Activated B cell treated with CpG ODN at 0.5 μM for 24 hours (primary cell): ENCODE measurements at regions not wholly inside any gene's neighbourhood (a gene's known extent, or its start where the extent isn't known, plus 50 kb on each side); places are given as distances from the start of the nearest gene placed in this dataset.
"Not testable (repeated sequence)": the region's sequence is repeated elsewhere in the genome, so short reads cannot be mapped to it uniquely, and the experiment has no call there.

Experiments
- ATAC-seq: fragments of 200-7000 bp; cut with Tn5 transposase; one replicate; pipeline ENCODE4 v1.10.0; 2021; ENCODE audit warnings: low read depth, mild to moderate bottlenecking, moderate library complexity
- CTCF ChIA-PET: fragments of 350-600 bp; sonication (Branson Sonifier 250); formaldehyde crosslinking; loops from one replicate; lab custom pipeline; 2021; ENCODE audit warnings: antibody characterized with exemption; lab: Charles Lee
- POLR2A ChIA-PET: fragments of 350-600 bp; sonication (Branson Sonifier 250); formaldehyde crosslinking; loops from one replicate; lab custom pipeline; 2021; ENCODE audit warnings: antibody characterized with exemption; lab: Charles Lee
- DNase-seq: peaks from one replicate; pipeline ENCODE4 v3.0.0; 2022
- H3K27ac Mint-ChIP-seq: one replicate; pipeline ENCODE4 v1.8.0; 2020; ENCODE audit warnings: mixed read lengths
- H3K27me3 Mint-ChIP-seq: one replicate; pipeline ENCODE4 v1.8.0; 2021; ENCODE audit warnings: mixed read lengths
- H3K36me3 Mint-ChIP-seq: one replicate; pipeline ENCODE4 v1.8.0; 2021; ENCODE audit warnings: low read depth, mixed read lengths
- H3K4me1 Mint-ChIP-seq: one replicate; pipeline ENCODE4 v1.8.0; 2021; ENCODE audit warnings: mixed read lengths
- H3K4me3 Mint-ChIP-seq: one replicate; pipeline ENCODE4 v1.8.0; 2020; ENCODE audit warnings: mild to moderate bottlenecking, mixed read lengths
- H3K9me3 Mint-ChIP-seq: one replicate; pipeline ENCODE4 v1.8.0; 2020; ENCODE audit warnings: mixed read lengths
- CTCF ChIP-seq: fragments of 200-600 bp; IDR thresholded peaks from one replicate; pipeline ENCODE4 v1.8.0; 2022; ENCODE audit warnings: antibody characterized with exemption, mild to moderate bottlenecking
- intact Hi-C: fragments of 100-400 bp; cut with micrococcal nuclease; formaldehyde crosslinking; loops from one replicate; pipeline ENCODE4 v1.15.1; 2024

- ChIA-PET POLR2A (no interaction called here), CTCF (no interaction called here)
- ATAC-seq (no peak), DNase-seq (no peak)
- intact Hi-C loops, result no loop called here
- TF ChIP-seq CTCF, result no peak
- no peaks in the 10 kb centered on the region for H3K36me3 Mint-ChIP-seq
- no peaks in the 10 kb centered on the region for H3K9me3 Mint-ChIP-seq
- H3K4me1 Mint-ChIP-seq, result no peaks in the 10 kb centered on the region
- no peak overlapping the region for H3K4me3 Mint-ChIP-seq
- no peaks in the 10 kb centered on the region for H3K27me3 Mint-ChIP-seq
- H3K27ac Mint-ChIP-seq, result no peak overlapping the region
Observed at GRCh38 chr6:19603721-19604120, 233.4 kb upstream of the ID4 start.

GRCh38 chr6:19605624-19606023 lies 231.5 kb upstream of the ID4 start:
- intact Hi-C loops, result no loop called here
- H3K27me3 Mint-ChIP-seq, result no peaks in the 10 kb centered on the region
- no peak for ATAC-seq
- no peaks in the 10 kb centered on the region for H3K36me3 Mint-ChIP-seq
- POLR2A ChIA-PET, result no interaction called here
- no peak for DNase-seq
- no peak for TF ChIP-seq CTCF
- H3K4me3 Mint-ChIP-seq, result no peak overlapping the region
- CTCF ChIA-PET, result no interaction called here
- no peaks in the 10 kb centered on the region for H3K4me1 Mint-ChIP-seq
- H3K9me3 Mint-ChIP-seq, result no peaks in the 10 kb centered on the region
- H3K27ac Mint-ChIP-seq, result no peak overlapping the region

- H3K4me1 Mint-ChIP-seq, result no peaks in the 10 kb centered on the region
- no peak for DNase-seq
- H3K4me3 Mint-ChIP-seq, result no peak overlapping the region
- H3K36me3 Mint-ChIP-seq, result no peaks in the 10 kb centered on the region
- POLR2A ChIA-PET, result no interaction called here
- CTCF ChIA-PET, result no interaction called here
- no peaks in the 10 kb centered on the region for H3K27me3 Mint-ChIP-seq
- H3K27ac Mint-ChIP-seq, result no peak overlapping the region
- ATAC-seq, result no peak
- intact Hi-C loops, result no loop called here
- H3K9me3 Mint-ChIP-seq, result peaks cover 4% of the 10 kb centered on the region
- TF ChIP-seq CTCF, result no peak
Observed at GRCh38 chr6:19608546-19608945, 228.6 kb upstream of the ID4 start.

- H3K27ac Mint-ChIP-seq, result no peak overlapping the region
- no peaks in the 10 kb centered on the region for H3K36me3 Mint-ChIP-seq
- H3K27me3 Mint-ChIP-seq, result no peaks in the 10 kb centered on the region
- ATAC-seq (no peak), DNase-seq (no peak)
- H3K4me1 Mint-ChIP-seq, result no peaks in the 10 kb centered on the region
- no peak for TF ChIP-seq CTCF
- POLR2A ChIA-PET, result no interaction called here
- H3K9me3 Mint-ChIP-seq, result peaks cover 4% of the 10 kb centered on the region
- no peak overlapping the region for H3K4me3 Mint-ChIP-seq
- intact Hi-C loops, result no loop called here
- CTCF ChIA-PET, result no interaction called here
Observed at GRCh38 chr6:19609972-19610641, 227.1 kb upstream of the ID4 start.

- ATAC-seq, H3K27me3 Mint-ChIP-seq, CTCF ChIA-PET, DNase-seq, POLR2A ChIA-PET, H3K36me3 Mint-ChIP-seq, H3K4me1 Mint-ChIP-seq, H3K27ac Mint-ChIP-seq, intact Hi-C loops, H3K4me3 Mint-ChIP-seq: not testable (repeated sequence)
- peaks cover 15% of the 10 kb centered on the region for H3K9me3 Mint-ChIP-seq
Observed at GRCh38 chr6:19612672-19613466, 224.3 kb upstream of the ID4 start.
